Erythroblast (primary cell): ENCODE measurements at regions not wholly inside any gene's neighbourhood (a gene's known extent, or its start where the extent isn't known, plus 50 kb on each side); places are given as distances from the start of the nearest gene placed in this dataset.

ENCODE experiments used
- GATA1 ChIP-seq: IDR thresholded peaks from 2 replicates; pipeline ENCODE4 v1.6.1; 2011; ENCODE audit warnings: low read depth, mild to moderate bottlenecking, control low read depth, low read length, moderate library complexity
- POLR2A ChIP-seq: IDR thresholded peaks from 2 replicates; pipeline ENCODE4 v1.6.1; 2011; ENCODE audit warnings: mild to moderate bottlenecking, low read length

GRCh38 chr1:5764464-5764863, 227.8 kb downstream of the NPHP4 start:
- no peak for TF ChIP-seq POLR2A
- no peak for TF ChIP-seq GATA1
